ENCODE measurements at regions not wholly inside any gene's neighbourhood (a gene's known extent, or its start where the extent isn't known, plus 50 kb on each side); places are given as distances from the start of the nearest gene placed in this dataset.

DNA sequence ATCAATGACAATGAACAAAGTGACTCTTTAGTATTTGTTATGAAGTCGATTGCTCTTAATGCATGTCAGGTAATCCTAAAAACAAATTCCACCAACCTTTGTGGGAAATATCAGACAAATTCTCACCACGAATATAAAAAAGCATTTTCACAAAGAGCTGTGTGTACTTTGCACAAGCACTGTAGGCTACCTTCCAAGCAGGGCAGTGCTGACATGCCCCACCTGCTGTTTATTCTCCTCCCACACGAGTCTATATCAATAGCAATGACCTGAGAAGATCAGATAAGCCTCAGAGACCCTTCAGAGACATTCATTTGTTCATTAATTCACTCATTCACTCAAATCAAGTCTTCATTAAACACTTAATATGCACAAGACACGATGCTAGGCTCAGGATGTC lies 469.1 kb downstream of the ZSWIM6 start:
- H3K4me3 ChIP-seq (ENCODE audit: low read length): no peak overlapping the region
- no peak overlapping the region for H2AFZ ChIP-seq (ENCODE audit: low read length)
- H3K9ac ChIP-seq (ENCODE audit: low read length): no peak overlapping the region
- DNase-seq: no peak
- no peaks in the 10 kb centered on the region for H3K79me2 ChIP-seq (ENCODE audit: low read length)
- H3K36me3 ChIP-seq (replicated peaks; ENCODE audit: insufficient read depth, low read length): no peaks in the 10 kb centered on the region
- H3K9me2 ChIP-seq (replicated peaks; ENCODE audit: insufficient read depth, low read length): no peaks in the 10 kb centered on the region
- no peaks in the 10 kb centered on the region for H3F3A ChIP-seq (ENCODE audit: insufficient read depth, low read length)
- TF ChIP-seq EZH2 (optimal IDR thresholded peaks at IDR 0.05; ENCODE audit: low read depth, low read length) (no peak), EZH2phosphoT487 (IDR thresholded peaks at IDR 0.05; ENCODE audit: low read length) (no peak)
- TF ChIP-seq, protein P1, sequence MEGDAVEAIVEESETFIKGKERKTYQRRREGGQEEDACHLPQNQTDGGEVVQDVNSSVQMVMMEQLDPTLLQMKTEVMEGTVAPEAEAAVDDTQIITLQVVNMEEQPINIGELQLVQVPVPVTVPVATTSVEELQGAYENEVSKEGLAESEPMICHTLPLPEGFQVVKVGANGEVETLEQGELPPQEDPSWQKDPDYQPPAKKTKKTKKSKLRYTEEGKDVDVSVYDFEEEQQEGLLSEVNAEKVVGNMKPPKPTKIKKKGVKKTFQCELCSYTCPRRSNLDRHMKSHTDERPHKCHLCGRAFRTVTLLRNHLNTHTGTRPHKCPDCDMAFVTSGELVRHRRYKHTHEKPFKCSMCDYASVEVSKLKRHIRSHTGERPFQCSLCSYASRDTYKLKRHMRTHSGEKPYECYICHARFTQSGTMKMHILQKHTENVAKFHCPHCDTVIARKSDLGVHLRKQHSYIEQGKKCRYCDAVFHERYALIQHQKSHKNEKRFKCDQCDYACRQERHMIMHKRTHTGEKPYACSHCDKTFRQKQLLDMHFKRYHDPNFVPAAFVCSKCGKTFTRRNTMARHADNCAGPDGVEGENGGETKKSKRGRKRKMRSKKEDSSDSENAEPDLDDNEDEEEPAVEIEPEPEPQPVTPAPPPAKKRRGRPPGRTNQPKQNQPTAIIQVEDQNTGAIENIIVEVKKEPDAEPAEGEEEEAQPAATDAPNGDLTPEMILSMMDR (IDR thresholded peaks at IDR 0.05; ENCODE audit: low read length): no peak
- H3K4me1 ChIP-seq (ENCODE audit: low read length): no peaks in the 10 kb centered on the region
- no peaks in the 10 kb centered on the region for H3K27me3 ChIP-seq (replicated peaks; ENCODE audit: insufficient read depth, low read length)
- H3K27ac ChIP-seq (ENCODE audit: low read length): no peak overlapping the region
- no peaks in the 10 kb centered on the region for H4K20me1 ChIP-seq (ENCODE audit: insufficient read depth, low read length)
- no peak overlapping the region for H3K4me2 ChIP-seq (ENCODE audit: low read depth, low read length)
- H3K9me3 ChIP-seq (replicated peaks; ENCODE audit: insufficient read depth, low read length): no peaks in the 10 kb centered on the region

DNA sequence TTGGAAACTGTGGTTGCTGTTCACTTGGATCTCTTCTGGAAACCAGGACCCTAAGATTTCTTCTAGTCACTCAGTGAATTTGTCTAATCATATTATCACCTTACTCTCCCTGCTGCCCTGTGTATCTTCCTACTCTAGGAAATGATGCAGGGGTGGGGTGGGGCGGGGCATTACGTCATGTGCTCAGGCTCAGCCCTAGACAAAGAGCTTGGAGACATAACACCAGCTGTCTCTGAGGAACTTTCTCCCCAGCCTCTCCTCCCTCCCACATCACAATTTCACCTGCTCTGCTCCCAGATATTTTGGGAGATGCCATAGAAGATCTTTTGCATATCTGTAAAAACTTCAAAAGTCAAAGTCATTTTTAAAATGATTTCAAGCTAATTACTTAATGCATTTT lies 470.4 kb downstream of the ZSWIM6 start:
- H2AFZ ChIP-seq (ENCODE audit: low read length): no peak overlapping the region
- H3K36me3 ChIP-seq (replicated peaks; ENCODE audit: insufficient read depth, low read length): no peaks in the 10 kb centered on the region
- no peaks in the 10 kb centered on the region for H3K9me2 ChIP-seq (replicated peaks; ENCODE audit: insufficient read depth, low read length)
- no peaks in the 10 kb centered on the region for H3K79me2 ChIP-seq (ENCODE audit: low read length)
- H3F3A ChIP-seq (ENCODE audit: insufficient read depth, low read length): no peaks in the 10 kb centered on the region
- H3K4me3 ChIP-seq (ENCODE audit: low read length): no peak overlapping the region
- no peak overlapping the region for H3K4me2 ChIP-seq (ENCODE audit: low read depth, low read length)
- H3K9me3 ChIP-seq (replicated peaks; ENCODE audit: insufficient read depth, low read length): no peaks in the 10 kb centered on the region
- H4K20me1 ChIP-seq (ENCODE audit: insufficient read depth, low read length): no peaks in the 10 kb centered on the region
- no peak for DNase-seq
- H3K27me3 ChIP-seq (replicated peaks; ENCODE audit: insufficient read depth, low read length): no peaks in the 10 kb centered on the region
- no peaks in the 10 kb centered on the region for H3K4me1 ChIP-seq (ENCODE audit: low read length)
- H3K9ac ChIP-seq (ENCODE audit: low read length): no peak overlapping the region
- TF ChIP-seq EZH2phosphoT487 (IDR thresholded peaks at IDR 0.05; ENCODE audit: low read length) (no peak), EZH2 (optimal IDR thresholded peaks at IDR 0.05; ENCODE audit: low read depth, low read length) (no peak)
- TF ChIP-seq, protein P1 (IDR thresholded peaks at IDR 0.05; ENCODE audit: low read length): no peak
- H3K27ac ChIP-seq (ENCODE audit: low read length): no peak overlapping the region

DNA sequence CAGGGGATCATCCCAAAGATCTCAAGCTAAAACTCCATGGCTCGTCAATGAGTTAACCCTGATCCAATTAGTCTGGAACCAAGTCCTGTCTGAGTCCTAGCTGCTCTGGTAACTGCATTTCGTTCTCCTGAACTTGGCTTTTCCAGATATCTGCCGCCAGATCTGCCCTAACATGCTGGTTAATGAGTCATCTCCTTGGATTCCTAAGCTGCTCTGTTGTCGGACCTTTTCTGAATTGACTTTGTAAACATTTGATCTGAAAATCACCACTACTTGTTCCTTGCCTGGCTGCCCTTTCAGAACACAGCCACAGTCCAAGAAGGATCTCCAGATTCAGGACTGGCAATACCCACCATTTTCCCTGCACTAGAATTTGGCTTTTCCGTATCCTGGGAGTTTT lies 473.0 kb downstream of the ZSWIM6 start:
- Histone ChIP-seq H3K9me2 (replicated peaks; ENCODE audit: insufficient read depth, low read length) (no peaks in the 10 kb centered on the region), H4K20me1 (ENCODE audit: insufficient read depth, low read length) (no peaks in the 10 kb centered on the region), H3K36me3 (replicated peaks; ENCODE audit: insufficient read depth, low read length) (no peaks in the 10 kb centered on the region), H3K4me3 (ENCODE audit: low read length) (no peak overlapping the region), H3K27ac (ENCODE audit: low read length) (no peak overlapping the region), H3K9ac (ENCODE audit: low read length) (no peak overlapping the region), H3F3A (ENCODE audit: insufficient read depth, low read length) (no peaks in the 10 kb centered on the region), H3K79me2 (ENCODE audit: low read length) (no peaks in the 10 kb centered on the region), H3K27me3 (replicated peaks; ENCODE audit: insufficient read depth, low read length) (no peaks in the 10 kb centered on the region), H2AFZ (ENCODE audit: low read length) (no peak overlapping the region), H3K9me3 (replicated peaks; ENCODE audit: insufficient read depth, low read length) (no peaks in the 10 kb centered on the region), H3K4me1 (ENCODE audit: low read length) (no peaks in the 10 kb centered on the region), H3K4me2 (ENCODE audit: low read depth, low read length) (no peak overlapping the region)
- no peak for DNase-seq
- no peak for TF ChIP-seq EZH2 (optimal IDR thresholded peaks at IDR 0.05; ENCODE audit: low read depth, low read length)
- no peak for TF ChIP-seq EZH2phosphoT487 (IDR thresholded peaks at IDR 0.05; ENCODE audit: low read length)
- TF ChIP-seq, protein P1 (IDR thresholded peaks at IDR 0.05; ENCODE audit: low read length): no peak
